OCI-LY1 (cell line): ENCODE measurements at regions not wholly inside any gene's neighbourhood (a gene's known extent, or its start where the extent isn't known, plus 50 kb on each side); places are given as distances from the start of the nearest gene placed in this dataset.

Experiments used
- H2AFZ ChIP-seq: fragments of 200-600 bp; sonication (generic), shearing (Covaris generic); 2 replicates; pipeline ENCODE4 v1.6.0; 2014; ENCODE audit warnings: antibody characterized with exemption, mild to moderate bottlenecking, low read length
- H3F3A ChIP-seq: fragments of 200-600 bp; sonication (generic), shearing (Covaris generic); 2 replicates; pipeline ENCODE4 v1.6.0; 2014; ENCODE audit warnings: mild to moderate bottlenecking, antibody characterized with exemption, low read length, moderate library complexity; ENCODE audit not compliant: insufficient read depth
- H3K27ac ChIP-seq: fragments of 200-600 bp; sonication (generic); 2 replicates; pipeline ENCODE4 v1.5.1; 2014; ENCODE audit warnings: low read length, mixed run types, mild to moderate bottlenecking, low read depth; ENCODE audit not compliant: poor library complexity, severe bottlenecking
- H3K27me3 ChIP-seq: fragments of 200-600 bp; sonication (generic); 2 replicates; pipeline ENCODE4 v1.6.0; 2014; ENCODE audit warnings: antibody characterized with exemption, mild to moderate bottlenecking, low read length, moderate library complexity; ENCODE audit not compliant: insufficient read depth
- H3K36me3 ChIP-seq: fragments of 200-600 bp; sonication (generic); 2 replicates; pipeline ENCODE4 v1.6.1; 2014; ENCODE audit warnings: mild to moderate bottlenecking, antibody characterized with exemption, low read length, moderate library complexity, mixed read lengths; ENCODE audit not compliant: insufficient read depth
- H3K4me1 ChIP-seq: fragments of 200-600 bp; sonication (generic); 2 replicates; pipeline ENCODE4 v1.5.1; 2014; ENCODE audit warnings: mild to moderate bottlenecking, low read length, moderate library complexity; ENCODE audit not compliant: insufficient read depth, severe bottlenecking
- H3K4me2 ChIP-seq: fragments of 200-600 bp; sonication (generic), shearing (Covaris generic); 2 replicates; pipeline ENCODE4 v1.6.1; 2014; ENCODE audit warnings: low read length
- H3K4me3 ChIP-seq: fragments of 200-600 bp; sonication (generic); 2 replicates; pipeline ENCODE4 v1.5.1; 2014; ENCODE audit warnings: low read length, low read depth, mild to moderate bottlenecking, mixed read lengths; ENCODE audit not compliant: poor library complexity, severe bottlenecking
- H3K79me2 ChIP-seq: fragments of 200-600 bp; shearing (Covaris generic); 2 replicates; pipeline ENCODE4 v1.6.1; 2016; ENCODE audit warnings: mixed run types, low read length, mixed read lengths; ENCODE audit not compliant: insufficient read depth
- H3K9ac ChIP-seq: fragments of 200-600 bp; sonication (generic), shearing (Covaris generic); 2 replicates; pipeline ENCODE4 v1.6.1; 2014; ENCODE audit warnings: mild to moderate bottlenecking, low read length, mixed read lengths
- H3K9me2 ChIP-seq: fragments of 200-600 bp; sonication (generic), shearing (Covaris generic); 2 replicates; pipeline ENCODE4 v1.6.1; 2014; ENCODE audit warnings: low read depth, mild to moderate bottlenecking, low read length, mixed read lengths
- H3K9me3 ChIP-seq: fragments of 200-600 bp; shearing (Covaris generic); 2 replicates; pipeline ENCODE4 v1.6.1; 2014; ENCODE audit warnings: low read length, mixed read lengths
- H4K20me1 ChIP-seq: fragments of 200-600 bp; sonication (generic), shearing (Covaris generic); 2 replicates; pipeline ENCODE4 v1.6.0; 2016; ENCODE audit warnings: mild to moderate bottlenecking, low read length; ENCODE audit not compliant: insufficient read depth
- EZH2 ChIP-seq: fragments of 200-600 bp; sonication (generic), shearing (Covaris generic); IDR thresholded peaks from 2 replicates; pipeline ENCODE4 v1.8.0; 2017; ENCODE audit warnings: borderline replicate concordance, mixed run types, mild to moderate bottlenecking, antibody characterized with exemption, low read length, moderate library complexity, mixed read lengths
- TF ChIP-seq, protein P1 (sequence below): fragments of 200-600 bp; sonication (generic), shearing (Covaris generic); IDR thresholded peaks from 2 replicates; pipeline ENCODE4 v1.5.1; 2017; ENCODE audit warnings: mild to moderate bottlenecking, antibody characterized with exemption, low read length, moderate library complexity, mixed read lengths

DNA sequence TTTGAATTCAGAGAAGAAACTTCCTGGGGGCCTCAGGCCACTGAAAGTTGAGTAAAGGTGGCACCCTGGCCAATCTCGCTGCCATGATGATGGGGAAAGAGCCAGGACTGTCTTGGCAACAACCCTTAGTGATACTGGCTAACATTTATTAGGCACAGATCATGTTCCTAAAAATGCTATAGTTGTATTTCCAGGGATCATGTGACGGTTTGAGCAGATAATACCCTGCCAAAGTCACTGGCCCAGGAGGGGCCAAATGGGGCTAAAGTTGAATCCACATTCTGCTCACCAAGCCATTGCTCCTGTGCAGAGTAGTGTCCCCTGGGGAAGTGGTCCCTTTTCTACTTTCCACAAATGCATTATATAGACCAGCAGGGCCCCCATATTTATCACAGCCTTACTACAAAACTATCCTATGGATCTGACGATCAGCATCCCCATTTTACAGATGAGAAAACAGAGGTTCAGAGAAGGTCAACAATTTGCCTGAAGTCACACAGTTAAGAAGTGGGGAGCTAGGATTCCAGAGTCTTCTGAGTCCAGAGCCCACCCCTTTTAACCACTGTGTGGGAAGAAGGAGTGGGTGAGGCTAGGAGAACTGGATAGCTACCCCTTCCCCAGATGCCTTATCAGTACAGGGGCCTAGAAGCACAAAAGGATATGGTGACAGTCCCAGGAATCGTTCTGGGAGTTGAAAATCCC is 300.0 kb upstream of the IRX3 start:
- Histone ChIP-seq H3K9me2 (no peaks in the 10 kb centered on the region), H2AFZ (no peak overlapping the region), H3K4me3 (no peak overlapping the region), H3K27me3 (no peaks in the 10 kb centered on the region), H3K9me3 (no peaks in the 10 kb centered on the region), H3K36me3 (no peaks in the 10 kb centered on the region), H3K4me2 (no peak overlapping the region), H3K27ac (no peak overlapping the region), H3K4me1 (no peaks in the 10 kb centered on the region), H3K79me2 (no peaks in the 10 kb centered on the region), H4K20me1 (no peaks in the 10 kb centered on the region), H3F3A (no peaks in the 10 kb centered on the region), H3K9ac (no peak overlapping the region)
- no peak for TF ChIP-seq EZH2
- TF ChIP-seq, protein P1, sequence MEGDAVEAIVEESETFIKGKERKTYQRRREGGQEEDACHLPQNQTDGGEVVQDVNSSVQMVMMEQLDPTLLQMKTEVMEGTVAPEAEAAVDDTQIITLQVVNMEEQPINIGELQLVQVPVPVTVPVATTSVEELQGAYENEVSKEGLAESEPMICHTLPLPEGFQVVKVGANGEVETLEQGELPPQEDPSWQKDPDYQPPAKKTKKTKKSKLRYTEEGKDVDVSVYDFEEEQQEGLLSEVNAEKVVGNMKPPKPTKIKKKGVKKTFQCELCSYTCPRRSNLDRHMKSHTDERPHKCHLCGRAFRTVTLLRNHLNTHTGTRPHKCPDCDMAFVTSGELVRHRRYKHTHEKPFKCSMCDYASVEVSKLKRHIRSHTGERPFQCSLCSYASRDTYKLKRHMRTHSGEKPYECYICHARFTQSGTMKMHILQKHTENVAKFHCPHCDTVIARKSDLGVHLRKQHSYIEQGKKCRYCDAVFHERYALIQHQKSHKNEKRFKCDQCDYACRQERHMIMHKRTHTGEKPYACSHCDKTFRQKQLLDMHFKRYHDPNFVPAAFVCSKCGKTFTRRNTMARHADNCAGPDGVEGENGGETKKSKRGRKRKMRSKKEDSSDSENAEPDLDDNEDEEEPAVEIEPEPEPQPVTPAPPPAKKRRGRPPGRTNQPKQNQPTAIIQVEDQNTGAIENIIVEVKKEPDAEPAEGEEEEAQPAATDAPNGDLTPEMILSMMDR, result no peak

DNA sequence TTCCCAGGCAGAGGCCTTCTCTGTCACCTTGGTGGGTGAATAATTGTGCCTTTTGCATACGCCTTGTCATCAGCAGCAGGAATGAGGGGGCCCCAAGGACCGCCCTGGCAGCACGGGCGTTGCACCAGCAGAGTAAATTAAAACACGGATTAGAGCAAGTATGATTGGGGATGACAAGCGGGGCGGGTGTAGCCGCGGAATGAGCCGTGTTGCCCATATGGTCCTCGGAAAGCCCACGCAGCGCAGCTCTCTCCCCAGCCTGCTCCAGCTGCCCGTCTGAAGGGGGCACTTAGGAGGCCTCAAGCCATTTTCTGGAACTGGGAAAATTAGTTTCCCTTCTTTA is 299.4 kb upstream of the IRX3 start:
- Histone ChIP-seq H3K4me3 (no peak overlapping the region), H3K27ac (no peak overlapping the region), H3K79me2 (no peaks in the 10 kb centered on the region)

DNA sequence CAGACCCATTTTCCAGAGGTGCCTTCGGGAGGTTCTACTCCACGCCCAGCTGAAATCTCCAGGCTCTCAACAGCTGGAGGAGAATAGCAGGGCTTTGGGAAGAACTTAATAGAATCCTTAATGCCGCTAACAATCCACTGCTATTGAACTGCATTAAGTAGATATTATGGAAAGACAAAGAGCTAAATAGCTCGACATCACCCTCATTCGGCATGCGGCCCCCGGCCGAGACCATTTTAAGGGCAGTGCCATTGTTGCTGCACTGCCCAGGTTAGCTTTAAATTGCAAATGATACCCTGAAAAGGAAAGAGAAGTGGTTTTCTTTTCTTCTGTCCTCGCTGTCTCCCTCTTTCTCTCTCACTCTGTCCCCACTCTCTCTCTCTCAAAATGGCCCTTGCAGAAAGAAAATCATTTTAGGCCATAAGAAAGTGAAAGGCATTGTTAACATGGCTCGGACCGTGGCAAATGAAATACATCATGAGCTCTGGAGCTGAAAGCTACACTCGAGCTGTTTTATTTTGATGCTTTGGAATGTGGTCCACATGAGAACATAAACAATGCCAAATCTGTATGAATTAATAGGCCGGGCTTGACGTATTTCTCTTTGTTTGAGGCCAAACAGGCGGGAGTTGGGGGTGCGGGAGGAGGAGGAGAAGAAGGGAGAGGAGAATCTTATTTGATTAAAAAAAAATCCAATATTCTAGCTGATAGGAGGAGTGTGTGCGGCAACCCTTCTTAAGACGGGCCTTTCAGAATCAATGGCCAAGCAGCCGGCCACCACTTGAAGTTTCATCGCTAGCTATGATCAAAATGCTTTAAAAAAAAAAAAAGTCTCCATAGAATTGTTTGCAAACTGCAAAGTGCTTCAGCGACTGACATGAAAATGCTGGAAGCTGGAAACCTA is 298.8 kb upstream of the IRX3 start:
- Histone ChIP-seq H4K20me1 (no peaks in the 10 kb centered on the region), H3K79me2 (no peaks in the 10 kb centered on the region), H3K27ac (no peak overlapping the region), H3K9ac (no peak overlapping the region), H3K4me3 (no peak overlapping the region), H3K27me3 (no peaks in the 10 kb centered on the region), H3K36me3 (no peaks in the 10 kb centered on the region), H3K9me3 (no peaks in the 10 kb centered on the region), H3K4me1 (no peaks in the 10 kb centered on the region), H3K4me2 (no peak overlapping the region), H3F3A (no peaks in the 10 kb centered on the region), H3K9me2 (no peaks in the 10 kb centered on the region), H2AFZ (no peak overlapping the region)
- TF ChIP-seq EZH2, result no peak
- TF ChIP-seq, protein P1, result no peak

More for the DNA sequence above, 299.4 kb upstream of the IRX3 start:
- H3K27me3 ChIP-seq, result no peaks in the 10 kb centered on the region
- H3K36me3 ChIP-seq, result no peaks in the 10 kb centered on the region
- no peaks in the 10 kb centered on the region for H3K9me2 ChIP-seq
- no peak overlapping the region for H3K4me2 ChIP-seq
- no peak overlapping the region for H2AFZ ChIP-seq
- H3K4me1 ChIP-seq, result no peaks in the 10 kb centered on the region
- no peaks in the 10 kb centered on the region for H3K9me3 ChIP-seq
- no peak for TF ChIP-seq EZH2
- TF ChIP-seq, protein P1, result no peak
- no peaks in the 10 kb centered on the region for H4K20me1 ChIP-seq
- H3K9ac ChIP-seq, result no peak overlapping the region
- no peaks in the 10 kb centered on the region for H3F3A ChIP-seq
